Heart left ventricle (tissue), 16 donors: ENCODE measurements at regions not wholly inside any gene's neighbourhood (a gene's known extent, or its start where the extent isn't known, plus 50 kb on each side); places are given as distances from the start of the nearest gene placed in this dataset.

Experiments used
- ATAC-seq, 4 donors: fragments of 200-7000 bp; cut with Tn5 transposase; one replicate each; pipeline ENCODE4 v1.9.1; 2020 to 2022; ENCODE audit warnings: moderate library complexity in 4 of 4, mild to moderate bottlenecking in 3 of 4, moderate number of reproducible peaks in 1 of 4
- DNase-seq, 5 donors: peaks; one replicate each; pipeline ENCODE4 v3.0.0-alpha.2; 2020
- H3K27ac ChIP-seq, 12 donors: fragments of 200-600 bp; sonication (generic) in 4 of 12; one replicate each; pipeline versions ENCODE4 v1.5.0 to v1.8.0; 2016 to 2022; ENCODE audit warnings: mild to moderate bottlenecking in 2 of 12
- H3K27me3 ChIP-seq, 9 donors: fragments of 200-600 bp; sonication (generic) in 2 of 9; one replicate each; pipeline versions ENCODE4 v1.5.1 to v1.8.0; 2016 to 2022; ENCODE audit warnings: mild to moderate bottlenecking in 3 of 9
- H3K36me3 ChIP-seq, 9 donors: fragments of 200-600 bp; sonication (generic) in 2 of 9; one replicate each; pipeline versions ENCODE4 v1.5.0 to v1.8.0; 2018 to 2022; ENCODE audit warnings: mild to moderate bottlenecking in 2 of 9
- H3K4me1 ChIP-seq, 12 donors: fragments of 200-600 bp; sonication (generic) in 4 of 12; one replicate each; pipeline versions ENCODE4 v1.5.0 to v1.8.0; 2016 to 2022; ENCODE audit warnings: mild to moderate bottlenecking in 3 of 12
- H3K4me3 ChIP-seq, 12 donors: fragments of 200-600 bp; sonication (generic) in 4 of 12; one replicate each; pipeline versions ENCODE4 v1.5.0 to v1.8.0; 2017 to 2022; ENCODE audit warnings: mild to moderate bottlenecking in 9 of 12, moderate library complexity in 4 of 12
- H3K9me3 ChIP-seq, 12 donors: fragments of 200-600 bp; sonication (generic) in 4 of 12; one replicate each; pipeline versions ENCODE4 v1.5.0 to v1.8.0; 2016 to 2022; ENCODE audit warnings: mild to moderate bottlenecking in 1 of 12
- POLR2A ChIP-seq, 2 donors: fragments of 450-650 bp; IDR thresholded peaks; one replicate each; pipeline ENCODE4 v1.6.1; 2017; ENCODE audit warnings: antibody characterized with exemption in 2 of 2, mild to moderate bottlenecking in 2 of 2, moderate library complexity in 2 of 2
- WGBS, 4 donors: extraction: QIAGEN DNeasy Blood & Tissue Kit in 2 of 4; methylation state at CpG; one replicate each; pipeline versions ENCODE4 v1.1.5 to v1.1.7; 2013 to 2018; 5-methylcytosine and 5-hydroxymethylcytosine counted together
- intact Hi-C, 10 donors: fragments of 100-400 bp; cut with DNase I; formaldehyde crosslinking; loops; one replicate each; pipeline versions ENCODE4 v1.11.1 to v1.14.2; 2022
- TF ChIP-seq, protein P1 (sequence below), 12 donors: fragments of 200-600 bp; sonication (generic) in 4 of 12; IDR thresholded peaks; one replicate each; pipeline versions ENCODE4 v1.5.0 to v1.8.0; 2018 to 2022; ENCODE audit warnings: antibody characterized with exemption in 12 of 12, mild to moderate bottlenecking in 5 of 12
- donor health status: ischemic (EF 13 %, LVEDD 7.1; RV severe dilation, severe dysfunction).
- donor health status: healthy with polysubstance abuse.
- donor health status: DM: no; HTN: yes; CAD: no.
- donor health status: DM: no; HTN: no; CAD: no.
- donor health status: ischemic (EF 25% LVEDD 6.9; RV normal size, moderate dysfunction).
- donor health status: ischemic (EF 25% LVEDD 5.7; RV mildly dilated, moderate dysfunction).
- donor health status: healthy.
- donor health status: DM: yes; HTN: yes; CAD: no.
- donor health status: ischemic (EF 35%, LVEDD 5.7; RV mildly dilated, moderate dysfunction).
- donor health status: nonischemic (EF 11% LVEDD 7.7; RV severe dilation, severe dysfunction).
- donor health status: DM: yes; HTN: yes; CAD: no.
- donor health status: PGD.
- donor health status: ischemic (EF 29% LVEDD 5.4; RV normal size, mild dysfunction).
- donor health status: nonischemic (EF 23%, LVEDD 6.1; RV moderate dilation, normal function).

DNA sequence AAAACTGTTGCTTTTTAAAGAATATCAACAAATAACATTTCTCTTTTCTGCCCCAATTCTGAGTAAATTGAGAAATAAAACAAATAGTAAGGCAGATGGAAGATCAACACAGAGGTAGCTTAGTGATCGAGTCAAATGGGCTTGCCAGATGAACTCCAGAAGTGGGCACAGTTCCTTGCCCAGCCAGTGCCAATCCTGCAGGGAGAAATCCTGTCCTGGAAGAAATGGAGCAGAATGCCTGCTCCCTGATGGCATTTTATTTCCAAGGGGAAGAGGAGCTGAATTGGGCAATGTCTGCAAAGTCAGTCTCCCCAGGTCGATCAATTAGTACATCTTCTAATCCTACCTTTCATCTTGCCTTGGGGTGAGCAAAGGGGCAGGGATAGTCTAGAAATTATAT lies 225.3 kb downstream of the NHLRC3 start:
- H3K9me3 ChIP-seq, result peaks cover 0 to 4% (median 0%) of the 10 kb centered on the region in 12 donors
- H3K36me3 ChIP-seq, result no peaks in the 10 kb centered on the region
- intact Hi-C loops, result loop anchor here (1.0 to 10.0 kb wide), 11 partner anchors 61 to 349 kb away; no protein-coding TSS in a partner anchor
- H3K27me3 ChIP-seq, result no peaks in the 10 kb centered on the region
- H3K27ac ChIP-seq, result peak overlapping the region in 4 of 12 donors; percentile 2 to 60 (median 46)
- DNase-seq, result no peak
- peaks cover 5 to 56% (median 29%) of the 10 kb centered on the region in 12 donors for H3K4me1 ChIP-seq
- ATAC-seq, result no peak
- WGBS, 4 donors, result 53 to 66% (median 56%) methylated on average over 2 of the region's 2 CpGs
- H3K4me3 ChIP-seq, result no peak overlapping the region
- no peak for TF ChIP-seq POLR2A (IDR thresholded peaks at IDR 0.05)

DNA sequence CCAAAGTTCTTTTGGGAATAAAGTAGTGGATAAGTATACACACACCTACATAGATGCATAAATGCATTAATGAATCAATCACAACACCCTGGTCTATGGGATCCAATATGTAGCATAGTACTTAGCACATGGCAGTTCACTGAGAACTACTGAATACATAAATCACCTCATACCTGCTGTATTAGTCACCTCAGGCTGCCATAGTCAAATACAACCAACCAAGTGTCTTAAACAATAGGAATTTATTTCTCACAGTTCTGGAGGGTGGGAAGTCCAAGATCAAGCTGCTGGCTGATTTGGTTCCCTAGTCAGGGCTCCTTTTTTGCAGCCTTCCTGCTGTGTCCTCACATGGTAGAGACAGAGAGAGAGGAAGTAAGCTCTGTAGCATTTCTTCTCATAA lies 228.2 kb downstream of the NHLRC3 start:
- Histone ChIP-seq H3K4me3 (no peak overlapping the region), H3K36me3 (no peaks in the 10 kb centered on the region), H3K27ac (no peak overlapping the region), H3K9me3 (peaks cover 0 to 4% (median 0%) of the 10 kb centered on the region in 12 donors), H3K4me1 (peaks cover 0 to 30% (median 14%) of the 10 kb centered on the region in 12 donors), H3K27me3 (no peaks in the 10 kb centered on the region)
- intact Hi-C loops, result loop anchor here in 5 of 10 donors (5.0 to 10.0 kb wide), 4 partner anchors 146 to 351 kb away; no protein-coding TSS in a partner anchor
- ATAC-seq (no peak), DNase-seq (no peak)
- TF ChIP-seq, protein P1, sequence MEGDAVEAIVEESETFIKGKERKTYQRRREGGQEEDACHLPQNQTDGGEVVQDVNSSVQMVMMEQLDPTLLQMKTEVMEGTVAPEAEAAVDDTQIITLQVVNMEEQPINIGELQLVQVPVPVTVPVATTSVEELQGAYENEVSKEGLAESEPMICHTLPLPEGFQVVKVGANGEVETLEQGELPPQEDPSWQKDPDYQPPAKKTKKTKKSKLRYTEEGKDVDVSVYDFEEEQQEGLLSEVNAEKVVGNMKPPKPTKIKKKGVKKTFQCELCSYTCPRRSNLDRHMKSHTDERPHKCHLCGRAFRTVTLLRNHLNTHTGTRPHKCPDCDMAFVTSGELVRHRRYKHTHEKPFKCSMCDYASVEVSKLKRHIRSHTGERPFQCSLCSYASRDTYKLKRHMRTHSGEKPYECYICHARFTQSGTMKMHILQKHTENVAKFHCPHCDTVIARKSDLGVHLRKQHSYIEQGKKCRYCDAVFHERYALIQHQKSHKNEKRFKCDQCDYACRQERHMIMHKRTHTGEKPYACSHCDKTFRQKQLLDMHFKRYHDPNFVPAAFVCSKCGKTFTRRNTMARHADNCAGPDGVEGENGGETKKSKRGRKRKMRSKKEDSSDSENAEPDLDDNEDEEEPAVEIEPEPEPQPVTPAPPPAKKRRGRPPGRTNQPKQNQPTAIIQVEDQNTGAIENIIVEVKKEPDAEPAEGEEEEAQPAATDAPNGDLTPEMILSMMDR (IDR thresholded peaks at IDR 0.05), result no peak
- TF ChIP-seq POLR2A (IDR thresholded peaks at IDR 0.05), result no peak

DNA sequence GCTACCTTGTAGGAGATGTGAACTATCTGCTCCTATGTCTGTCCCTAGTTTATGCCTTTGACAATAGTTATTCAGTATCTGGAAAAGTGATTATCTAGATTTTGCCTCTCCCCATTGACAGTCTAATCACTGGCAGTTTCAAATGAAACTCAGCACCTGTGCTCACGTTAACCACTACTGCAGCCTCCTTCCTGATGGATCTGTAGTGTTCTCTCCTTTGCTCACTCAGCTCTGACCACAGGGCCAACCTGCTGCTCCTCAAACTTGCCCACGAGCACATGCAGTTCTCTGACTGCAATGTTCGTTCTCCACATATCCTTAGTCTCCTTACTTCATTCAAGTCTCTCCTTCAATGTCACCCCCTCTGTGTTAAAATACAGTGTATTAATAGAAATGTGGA lies 230.1 kb downstream of the NHLRC3 start:
- WGBS, 4 donors, result 68 to 83% (median 73%) methylated on average over 3 of the region's 3 CpGs
- ATAC-seq (no peak), DNase-seq (no peak)
- Histone ChIP-seq H3K4me1 (peaks cover 0 to 10% (median 1%) of the 10 kb centered on the region in 12 donors), H3K9me3 (peaks cover 0 to 4% (median 0%) of the 10 kb centered on the region in 12 donors), H3K4me3 (no peak overlapping the region), H3K27me3 (no peaks in the 10 kb centered on the region), H3K36me3 (no peaks in the 10 kb centered on the region), H3K27ac (peak overlapping the region in 9 of 12 donors; percentile 4 to 63 (median 31))
- TF ChIP-seq, protein P1 (IDR thresholded peaks at IDR 0.05), result no peak
- no peak for TF ChIP-seq POLR2A (IDR thresholded peaks at IDR 0.05)
- intact Hi-C loops, result loop anchor here in 5 of 10 donors (5.0 to 10.0 kb wide), 4 partner anchors 144 to 349 kb away; no protein-coding TSS in a partner anchor

DNA sequence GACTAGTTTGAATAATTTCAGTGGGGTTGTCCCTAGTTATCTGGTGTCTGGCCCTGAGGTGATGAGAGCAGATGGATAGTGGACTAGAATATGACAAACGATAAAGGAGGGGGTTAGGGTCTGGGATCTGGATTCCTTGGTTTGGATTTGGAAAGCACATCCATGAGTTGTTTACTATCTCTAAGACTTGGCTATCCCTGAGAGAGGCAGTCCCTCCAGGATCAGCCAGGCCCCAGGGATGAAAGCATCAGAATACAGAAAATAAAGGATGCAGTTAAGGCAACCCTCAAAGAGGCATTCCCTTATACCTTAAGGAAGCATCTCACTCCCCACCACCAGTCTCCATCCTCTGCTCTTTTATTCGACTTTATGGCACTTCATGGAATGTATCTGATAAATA lies 230.7 kb downstream of the NHLRC3 start:
- intact Hi-C loops, result loop anchor here in 5 of 10 donors (5.0 to 10.0 kb wide), 4 partner anchors 143 to 348 kb away; no protein-coding TSS in a partner anchor
- Histone ChIP-seq H3K27ac (peak overlapping the region in 9 of 12 donors; percentile 4 to 63 (median 31)), H3K4me1 (peaks cover 0 to 6% (median under 1%) of the 10 kb centered on the region in 12 donors), H3K9me3 (peaks cover 0 to 4% (median 0%) of the 10 kb centered on the region in 12 donors), H3K36me3 (no peaks in the 10 kb centered on the region), H3K4me3 (no peak overlapping the region), H3K27me3 (no peaks in the 10 kb centered on the region)
- ATAC-seq (peak in 2 of 4 donors; percentile 34 to 51), DNase-seq (no peak)
- TF ChIP-seq, protein P1 (IDR thresholded peaks at IDR 0.05), result no peak
- TF ChIP-seq POLR2A (IDR thresholded peaks at IDR 0.05), result no peak
- WGBS, 4 donors, result 44 to 84% (median 73%) methylated on average over 2 of the region's 2 CpGs
